ENCODE measurements at regions not wholly inside any gene's neighbourhood (a gene's known extent, or its start where the extent isn't known, plus 50 kb on each side); places are given as distances from the start of the nearest gene placed in this dataset.

GRCh38 chr9:115946530-115946929 is 207.1 kb upstream of the PAPPA start:
- Histone ChIP-seq H3K36me3 (no peaks in the 10 kb centered on the region), H3K27me3 (ENCODE audit: insufficient read depth, low read depth, severe bottlenecking) (no peaks in the 10 kb centered on the region), H3K27ac (no peak overlapping the region), H3K4me3 (ENCODE audit: low read depth, low read length) (no peak overlapping the region), H3K9me3 (ENCODE audit: severe bottlenecking) (peaks cover 4% of the 10 kb centered on the region)
- TF ChIP-seq CTCF (IDR thresholded peaks at IDR 0.05; ENCODE audit: low read depth, low read length), result no peak
- DNase-seq, result no peak

GRCh38 chr9:115951977-115952376 is 201.6 kb upstream of the PAPPA start:
- Histone ChIP-seq H3K4me3 (ENCODE audit: low read depth, low read length) (no peak overlapping the region), H3K27me3 (ENCODE audit: insufficient read depth, low read depth, severe bottlenecking) (no peaks in the 10 kb centered on the region), H3K27ac (no peak overlapping the region), H3K9me3 (ENCODE audit: severe bottlenecking) (peaks cover 2% of the 10 kb centered on the region), H3K36me3 (no peaks in the 10 kb centered on the region)
- DNase-seq, result no peak
- no peak for TF ChIP-seq CTCF (IDR thresholded peaks at IDR 0.05; ENCODE audit: low read depth, low read length)

GRCh38 chr9:115952430-115953292 is 200.9 kb upstream of the PAPPA start:
- no peak for DNase-seq
- no peak for TF ChIP-seq CTCF (IDR thresholded peaks at IDR 0.05; ENCODE audit: low read depth, low read length)
- Histone ChIP-seq H3K27me3 (ENCODE audit: insufficient read depth, low read depth, severe bottlenecking) (no peaks in the 10 kb centered on the region), H3K4me3 (ENCODE audit: low read depth, low read length) (no peak overlapping the region), H3K27ac (no peak overlapping the region), H3K36me3 (no peaks in the 10 kb centered on the region), H3K9me3 (ENCODE audit: severe bottlenecking) (peaks cover 2% of the 10 kb centered on the region)

GRCh38 chr9:115956371-115956770 is 197.2 kb upstream of the PAPPA start:
- TF ChIP-seq CTCF (IDR thresholded peaks at IDR 0.05; ENCODE audit: low read depth, low read length), result no peak
- Histone ChIP-seq H3K27me3 (ENCODE audit: insufficient read depth, low read depth, severe bottlenecking) (no peaks in the 10 kb centered on the region), H3K27ac (no peak overlapping the region), H3K36me3 (no peaks in the 10 kb centered on the region), H3K9me3 (ENCODE audit: severe bottlenecking) (no peaks in the 10 kb centered on the region), H3K4me3 (ENCODE audit: low read depth, low read length) (no peak overlapping the region)
- no peak for DNase-seq

GRCh38 chr9:115957585-115957984 is 196.0 kb upstream of the PAPPA start:
- Histone ChIP-seq H3K9me3 (ENCODE audit: severe bottlenecking) (peaks cover 2% of the 10 kb centered on the region), H3K4me3 (ENCODE audit: low read depth, low read length) (no peak overlapping the region), H3K27ac (no peak overlapping the region), H3K27me3 (ENCODE audit: insufficient read depth, low read depth, severe bottlenecking) (no peaks in the 10 kb centered on the region), H3K36me3 (no peaks in the 10 kb centered on the region)
- no peak for TF ChIP-seq CTCF (IDR thresholded peaks at IDR 0.05; ENCODE audit: low read depth, low read length)
- no peak for DNase-seq

Data from WERI-Rb-1 (cell line).